K562 (cell line): ENCODE measurements at regions not wholly inside any gene's neighbourhood (a gene's known extent, or its start where the extent isn't known, plus 50 kb on each side); places are given as distances from the start of the nearest gene placed in this dataset.

ENCODE experiments used
- ATAC-seq: fragments of 200-7000 bp; cut with Tn5 transposase; 3 replicates; pipeline ENCODE4 v1.9.1; 2020; ENCODE audit warnings: moderate library complexity
- BruUV-seq: library from RNA; stranded (reverse); fragments of 400-500 nt; replicated peaks from 2 replicates; lab custom pipeline; 2021; lab: Mats Ljungman, UMichigan
- CTCF ChIA-PET: fragments of 300-600 bp; formaldehyde crosslinking; extraction: SDS; loops from one replicate; lab custom pipeline; 2021; ENCODE audit warnings: low intra/inter-chr PET ratio; lab: Yijun Ruan, JAX
- POLR2A ChIA-PET: fragments of 300-600, 350-650 bp; sonication (Branson Sonifier 250); formaldehyde crosslinking; extraction: SDS; loops from one replicate; lab custom pipeline; 2021; ENCODE audit warnings: antibody characterized with exemption, inconsistent platforms; lab: Yijun Ruan, JAX
- DNase-seq, 4 experiments: peaks; one replicate each; pipeline versions ENCODE4 v3.0.0 to v3.0.0-alpha.2; 2011 to 2018; ENCODE audit warnings: low spot score in 3 of 4, mixed read lengths in 3 of 4; ENCODE audit errors: extremely low read depth in 1 of 4
- FAIRE-seq: peaks from 2 replicates; lab custom pipeline; 2011; peaks lifted over from hg19 to GRCh38; lab: Jason Lieb, UNC
- H2AFZ ChIP-seq: 2 replicates; pipeline ENCODE4 v1.6.0; 2011; ENCODE audit warnings: low read depth, low read length, control low read depth, inconsistent platforms
- H3K27ac ChIP-seq: fragments of 200-600 bp; 3 replicates; pipeline ENCODE4 v1.8.0; 2011; ENCODE audit warnings: low read depth, mild to moderate bottlenecking, control low read depth, inconsistent platforms, low read length, moderate library complexity, mixed read lengths; ENCODE audit errors: extremely low read depth
- H3K27me3 ChIP-seq, 2 experiments: fragments of 300-600 bp in 1 of 2; 2 replicates in 1 of 2; 3 replicates in 1 of 2; pipeline versions ENCODE4 v1.6.0 to v1.8.0; 2011; ENCODE audit warnings: inconsistent platforms in 2 of 2, low read length in 2 of 2, mild to moderate bottlenecking in 1 of 2, mixed read lengths in 1 of 2, moderate library complexity in 1 of 2; ENCODE audit not compliant: control insufficient read depth in 2 of 2, insufficient read depth in 2 of 2
- H3K36me3 ChIP-seq: fragments of 300-600 bp; 3 replicates; pipeline ENCODE4 v1.8.0; 2011; ENCODE audit warnings: mild to moderate bottlenecking, low read length, inconsistent platforms; ENCODE audit not compliant: control insufficient read depth, insufficient read depth
- H3K4me1 ChIP-seq, 2 experiments: fragments of 200-600 bp in 1 of 2; replicated peaks in 1 of 2; 2 replicates in 1 of 2; 3 replicates in 1 of 2; pipeline versions ENCODE4 v1.5.1 to v1.8.0; 2011; ENCODE audit warnings: inconsistent platforms in 2 of 2, low read length in 2 of 2, mild to moderate bottlenecking in 1 of 2, mixed read lengths in 1 of 2, moderate library complexity in 1 of 2; ENCODE audit not compliant: control insufficient read depth in 2 of 2, insufficient read depth in 2 of 2
- H3K4me2 ChIP-seq: 2 replicates; pipeline ENCODE4 v1.6.1; 2011; ENCODE audit warnings: low read length, control low read depth, inconsistent platforms, mixed read lengths; ENCODE audit not compliant: insufficient read depth
- H3K4me3 ChIP-seq: fragments of 200-600 bp; sonication (generic), shearing (Covaris generic); 2 replicates; pipeline ENCODE4 v1.5.1; 2016; ENCODE audit warnings: control low read depth, inconsistent platforms
- H3K79me2 ChIP-seq: fragments of 200-600 bp; 3 replicates; pipeline ENCODE4 v1.8.0; 2011; ENCODE audit warnings: low read length, inconsistent platforms; ENCODE audit not compliant: control insufficient read depth, insufficient read depth
- H3K9ac ChIP-seq, 2 experiments: 2 replicates each; pipeline versions ENCODE4 v1.6.0 to v1.6.1; 2011; ENCODE audit warnings: low read depth in 2 of 2, low read length in 2 of 2, control low read depth in 1 of 2, inconsistent platforms in 1 of 2, mild to moderate bottlenecking in 1 of 2, mixed read lengths in 1 of 2; ENCODE audit not compliant: insufficient read depth in 1 of 2
- H3K9me1 ChIP-seq: one replicate; pipeline ENCODE4 v1.6.0; 2011; ENCODE audit warnings: inconsistent platforms, mild to moderate bottlenecking, low read length, moderate library complexity; ENCODE audit not compliant: control insufficient read depth, insufficient read depth
- H3K9me3 ChIP-seq: replicated peaks from 2 replicates; pipeline ENCODE4 v1.5.1; 2011; ENCODE audit warnings: low read depth, low read length, inconsistent platforms; ENCODE audit not compliant: control insufficient read depth, insufficient read depth
- H4K20me1 ChIP-seq: replicated peaks from 2 replicates; pipeline ENCODE4 v1.6.1; 2011; ENCODE audit warnings: low read length, inconsistent platforms, mixed read lengths; ENCODE audit not compliant: control insufficient read depth, insufficient read depth
- BACH1 ChIP-seq: fragments of 200-800 bp; sonication (Bioruptor generic); IDR thresholded peaks from 2 replicates; pipeline ENCODE4 v1.6.1; 2016; ENCODE audit warnings: missing genetic modification characterization, missing compliant biosample characterization
- DEAF1 ChIP-seq: fragments of 450-650 bp; formaldehyde crosslinking; IDR thresholded peaks from 2 replicates; pipeline ENCODE4 v1.4.0; 2020; ENCODE audit warnings: mild to moderate bottlenecking, moderate library complexity
- GTF2E2 ChIP-seq: fragments of 200-800 bp; sonication (Bioruptor generic); IDR thresholded peaks from 2 replicates; pipeline ENCODE4 v1.6.1; 2016; ENCODE audit warnings: missing genetic modification characterization, missing compliant biosample characterization
- HNRNPK ChIP-seq: fragments of 200-400 bp; formaldehyde crosslinking; IDR thresholded peaks from one replicate; pipeline ENCODE4 v1.6.1; 2018; ENCODE audit warnings: mild to moderate bottlenecking, low read depth, low read length; ENCODE audit not compliant: poor library complexity, severe bottlenecking
- MBD1 ChIP-seq: fragments of 250-450 bp; sonication (Bioruptor Pico); IDR thresholded peaks from 2 replicates; pipeline ENCODE4 v1.8.0; 2022; ENCODE audit warnings: inconsistent platforms
- SPI1 ChIP-seq: IDR thresholded peaks from 2 replicates; pipeline ENCODE4 v1.6.1; 2011; ENCODE audit warnings: low read depth, low read length, control low read depth, borderline replicate concordance
- UBTF ChIP-seq, 2 experiments: IDR thresholded peaks; 2 replicates each; pipeline ENCODE4 v1.6.1; 2012; ENCODE audit warnings: improper control_type of control experiment in 2 of 2, low read depth in 2 of 2, low read length in 2 of 2, borderline replicate concordance in 1 of 2
- ZFP1 ChIP-seq: fragments of 450-650 bp; formaldehyde crosslinking; IDR thresholded peaks from 2 replicates; pipeline ENCODE4 v1.4.0; 2020; ENCODE audit warnings: mild to moderate bottlenecking, mixed read lengths
- WGBS: fragments of 100-300 bp; shearing (Covaris generic); methylation state at CpG from one replicate; pipeline ENCODE4 v1.1.6; 2016; ENCODE audit warnings: low coverage, mixed read lengths; ENCODE audit not compliant: insufficient coverage; ENCODE audit errors: missing lambda C conversion rate; 5-methylcytosine and 5-hydroxymethylcytosine counted together
- in situ Hi-C: fragments of 300-500 bp; cut with MboI; formaldehyde crosslinking; loops from 4 replicates; pipeline ENCODE4 v1.15.0; 2018; ENCODE audit warnings: inconsistent platforms, mixed read lengths
- intact Hi-C: fragments of 100-400 bp; cut with micrococcal nuclease; formaldehyde crosslinking; loops from 2 replicates; pipeline ENCODE4 v1.14.2; 2022

- no peak for FAIRE-seq
- H3K4me1 ChIP-seq, result no peaks in the 10 kb centered on the region
These were observed 491.1 kb upstream of the ZMIZ1 start for GRCh38 chr10:78577712-78578111.

GRCh38 chr10:78578929-78579328, 489.8 kb upstream of the ZMIZ1 start:
- no peak for ATAC-seq
- ChIA-PET POLR2A (no interaction called here), CTCF (no interaction called here)
- Histone ChIP-seq H4K20me1 (no peaks in the 10 kb centered on the region), H3K4me1 (no peaks in the 10 kb centered on the region), H3K9me3 (no peaks in the 10 kb centered on the region), H3K4me2 (no peak overlapping the region), H3K27ac (no peak overlapping the region), H3K27me3 (peaks cover 0 to 16% of the 10 kb centered on the region in 2 experiments; a peak in 3 of 5 replicates), H3K4me3 (no peak overlapping the region), H2AFZ (no peak overlapping the region), H3K79me2 (no peaks in the 10 kb centered on the region), H3K36me3 (no peaks in the 10 kb centered on the region), H3K9ac (no peak overlapping the region), H3K9me1 (no peaks in the 10 kb centered on the region)
- DNase-seq, result no peak
- in situ Hi-C loops (no loop called here), intact Hi-C loops (no loop called here)
- FAIRE-seq, result no peak
- 3% methylated on average over 6 of the region's 6 CpGs for WGBS
- no TSS peak for BruUV-seq
- TF ChIP-seq MBD1 (CRISPR knock-in tag), result no peak
- TF ChIP-seq ZFP1, result no peak
- TF ChIP-seq HNRNPK, result no peak
- no peak for TF ChIP-seq GTF2E2 (tag)
- TF ChIP-seq UBTF (IDR thresholded peaks at IDR 0.05; ENCODE audit: borderline replicate concordance in 1 of 2, low read depth in 2 of 2, low read length in 2 of 2), result no peak
- TF ChIP-seq BACH1 (tag), result no peak

More at GRCh38 chr10:78577712-78578111, 491.1 kb upstream of the ZMIZ1 start:
- Histone ChIP-seq H3K9ac (no peak overlapping the region), H3K9me3 (no peaks in the 10 kb centered on the region), H3K36me3 (no peaks in the 10 kb centered on the region), H3K9me1 (no peaks in the 10 kb centered on the region), H3K79me2 (no peaks in the 10 kb centered on the region), H2AFZ (no peak overlapping the region), H3K27ac (no peak overlapping the region), H3K4me3 (no peak overlapping the region), H3K27me3 (peaks cover 0 to 28% of the 10 kb centered on the region in 2 experiments; a peak in 3 of 5 replicates), H3K4me2 (no peak overlapping the region), H4K20me1 (no peaks in the 10 kb centered on the region)
- 0% methylated on average over 5 of the region's 5 CpGs for WGBS
- intact Hi-C loops, result no loop called here
- in situ Hi-C loops, result no loop called here
- ChIA-PET CTCF (no interaction called here), POLR2A (interaction anchor here (0.5 kb wide), 1 partner anchor 355 kb away, joined by 3 read pairs; no protein-coding TSS in a partner anchor)
- TF ChIP-seq SPI1, result peak; percentile 76; the same call in 1 of the 2 replicates
- no peak for TF ChIP-seq DEAF1
- ATAC-seq (no peak), DNase-seq (no peak)
- BruUV-seq, result no TSS peak
